A549 (cell line): ENCODE measurements at regions not wholly inside any gene's neighbourhood (a gene's known extent, or its start where the extent isn't known, plus 50 kb on each side); places are given as distances from the start of the nearest gene placed in this dataset.

ENCODE experiments used
- ATAC-seq, 2 experiments: fragments of 200-7000 bp in 1 of 2; fragments of >200 bp in 1 of 2; cut with Nextera tagmentation in 1 of 2; cut with Tn5 transposase in 1 of 2; 3 replicates each; pipeline versions ENCODE4 v1.8.0 to v1.9.1; 2018 to 2020; ENCODE audit warnings: mild to moderate bottlenecking in 1 of 2, moderate library complexity in 1 of 2
- CTCF ChIA-PET: fragments of 300-600 bp; sonication (Branson Sonifier 250); formaldehyde crosslinking; extraction: SDS; loops from one replicate; lab custom pipeline; 2021; ENCODE audit warnings: antibody characterized with exemption, inconsistent platforms; lab: Yijun Ruan, JAX
- POLR2A ChIA-PET: fragments of 350-600 bp; formaldehyde crosslinking; extraction: SDS; loops from one replicate; lab custom pipeline; 2021; ENCODE audit warnings: antibody characterized with exemption, inconsistent platforms; lab: Yijun Ruan, JAX
- DNase-seq, 2 experiments: peaks; one replicate each; pipeline versions ENCODE4 v3.0.0 to v3.0.0-alpha.2; 2011 to 2016; ENCODE audit warnings: low read depth in 1 of 2, low spot score in 1 of 2
- FAIRE-seq: peaks from 2 replicates; lab custom pipeline; 2011; peaks lifted over from hg19 to GRCh38; lab: Jason Lieb, UNC
- H3K27ac ChIP-seq, 2 experiments: fragments of >200 bp; sonication (Bioruptor Twin); formaldehyde crosslinking; 3 replicates each; pipeline ENCODE4 v1.5.1; 2016 to 2017
- H3K4me1 ChIP-seq: fragments of >200 bp; sonication (Bioruptor Twin); formaldehyde crosslinking; 3 replicates; pipeline ENCODE4 v1.6.1; 2016
- H3K4me2 ChIP-seq: fragments of >200 bp; sonication (Bioruptor Twin); formaldehyde crosslinking; 3 replicates; pipeline ENCODE4 v1.6.1; 2016
- H3K4me3 ChIP-seq: fragments of >200 bp; sonication (Bioruptor Twin); formaldehyde crosslinking; 3 replicates; pipeline ENCODE4 v1.5.1; 2016
- H3K9me3 ChIP-seq: fragments of >200 bp; sonication (Bioruptor Twin); formaldehyde crosslinking; 3 replicates; pipeline ENCODE4 v1.6.1; 2016
- ATOH8 ChIP-seq: fragments of 250-450 bp; sonication (Bioruptor Pico); IDR thresholded peaks from 2 replicates; pipeline ENCODE4 v1.5.0; 2020; ENCODE audit warnings: low read depth, mild to moderate bottlenecking, moderate library complexity
- CEBPB ChIP-seq, 2 experiments: fragments of >200 bp in 1 of 2; sonication (Bioruptor Twin) in 1 of 2; formaldehyde crosslinking in 1 of 2; IDR thresholded peaks; 2 replicates each; pipeline ENCODE4 v1.6.1; 2012 to 2016
- CHD2 ChIP-seq: fragments of 150-350 bp; IDR thresholded peaks from 2 replicates; pipeline ENCODE4 v1.6.1; 2014; ENCODE audit warnings: low read length; ENCODE audit not compliant: partially characterized antibody
- ELK1 ChIP-seq: fragments of 150-350 bp; IDR thresholded peaks from 2 replicates; pipeline ENCODE4 v1.6.1; 2014; ENCODE audit warnings: low read depth, mild to moderate bottlenecking, low read length
- FOSB ChIP-seq: fragments of 250-450 bp; sonication (Bioruptor Pico); IDR thresholded peaks from 2 replicates; pipeline ENCODE4 v1.5.0; 2020; ENCODE audit warnings: mild to moderate bottlenecking, moderate library complexity
- GATA3 ChIP-seq: IDR thresholded peaks from 2 replicates; pipeline ENCODE4 v1.6.1; 2012; ENCODE audit warnings: borderline replicate concordance
- HDAC2 ChIP-seq: fragments of 200-600 bp; sonication (generic); IDR thresholded peaks from 2 replicates; pipeline ENCODE4 v1.6.1; 2016
- HEYL ChIP-seq: fragments of 250-450 bp; sonication (Bioruptor Pico); IDR thresholded peaks from 2 replicates; pipeline ENCODE4 v1.8.0; 2021; ENCODE audit warnings: mild to moderate bottlenecking, moderate library complexity
- HMGXB4 ChIP-seq: fragments of 250-450 bp; sonication (Bioruptor Pico); IDR thresholded peaks from 2 replicates; pipeline ENCODE4 v1.5.0; 2021; ENCODE audit warnings: mild to moderate bottlenecking, moderate library complexity, borderline replicate concordance
- JUNB ChIP-seq: fragments of >200 bp; sonication (Bioruptor Twin); formaldehyde crosslinking; IDR thresholded peaks from 2 replicates; pipeline ENCODE4 v1.6.1; 2016
- KDM1A ChIP-seq: fragments of 200-600 bp; sonication (generic); IDR thresholded peaks from 2 replicates; pipeline ENCODE4 v1.6.1; 2016; ENCODE audit warnings: low read depth, mild to moderate bottlenecking
- MAZ ChIP-seq: fragments of 150-350 bp; IDR thresholded peaks from 2 replicates; pipeline ENCODE4 v1.6.1; 2014; ENCODE audit warnings: antibody characterized with exemption, low read depth, low read length, borderline replicate concordance
- MYC ChIP-seq: IDR thresholded peaks from 2 replicates; pipeline ENCODE4 v1.6.1; 2012; ENCODE audit warnings: mild to moderate bottlenecking, inconsistent platforms, low read length, improper control_type of control experiment, borderline replicate concordance
- NPAS2 ChIP-seq: fragments of 250-450 bp; sonication (Bioruptor Pico); IDR thresholded peaks from 2 replicates; pipeline ENCODE4 v1.8.0; 2022; ENCODE audit warnings: mild to moderate bottlenecking, moderate library complexity, borderline replicate concordance
- NR3C1 ChIP-seq: fragments of >200 bp; sonication (Bioruptor Twin); formaldehyde crosslinking; IDR thresholded peaks from 3 replicates; pipeline ENCODE4 v1.6.1; 2017
- POLR2A ChIP-seq: IDR thresholded peaks from 2 replicates; pipeline ENCODE4 v1.6.1; 2012; ENCODE audit warnings: mild to moderate bottlenecking, low read length
- REST ChIP-seq: fragments of 200-600 bp; sonication (generic); IDR thresholded peaks from 2 replicates; pipeline ENCODE4 v1.6.1; 2016; ENCODE audit warnings: antibody characterized with exemption, mild to moderate bottlenecking, moderate library complexity
- RNF2 ChIP-seq: fragments of 200-600 bp; sonication (generic); IDR thresholded peaks from 2 replicates; pipeline ENCODE4 v1.6.1; 2016; ENCODE audit warnings: low read depth, mild to moderate bottlenecking, antibody characterized with exemption, moderate library complexity, borderline replicate concordance
- ZNF302 ChIP-seq: fragments of 250-450 bp; sonication (Bioruptor Pico); IDR thresholded peaks from 2 replicates; pipeline ENCODE4 v1.9.0; 2021; ENCODE audit warnings: inconsistent platforms, mild to moderate bottlenecking, moderate library complexity
- ZSCAN20 ChIP-seq: fragments of 250-450 bp; sonication (Bioruptor Pico); IDR thresholded peaks from 2 replicates; pipeline ENCODE4 v1.8.0; 2022; ENCODE audit warnings: mild to moderate bottlenecking, moderate library complexity
- WGBS: methylation state at CpG from one replicate; pipeline ENCODE4 v1.1.6; 2017; ENCODE audit errors: missing lambda C conversion rate; 5-methylcytosine and 5-hydroxymethylcytosine counted together
- TF ChIP-seq, protein P1 (sequence below): fragments of >200 bp; sonication (Bioruptor Twin); formaldehyde crosslinking; IDR thresholded peaks from 2 replicates; pipeline ENCODE4 v1.6.1; 2016

DNA sequence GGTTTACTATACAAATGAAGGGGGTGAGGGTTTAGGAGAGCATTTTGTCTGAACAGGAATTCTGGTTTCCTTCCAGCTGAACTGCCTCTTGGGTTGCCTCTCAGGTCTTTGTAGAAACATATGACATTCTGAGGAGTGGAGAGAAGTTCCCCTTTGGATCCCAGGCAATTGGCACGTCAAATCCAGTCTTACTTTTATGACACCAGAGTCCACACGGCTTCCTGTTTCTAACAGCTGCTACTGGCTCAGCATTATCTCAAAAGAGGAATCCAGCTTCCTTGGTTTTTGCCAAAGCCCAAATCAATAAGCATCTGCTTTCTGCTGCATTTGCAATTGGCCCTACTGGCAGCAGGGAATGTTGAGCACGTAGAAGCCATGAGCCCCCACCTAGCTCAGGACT, 97.6 kb upstream of the FAM20A start (continued):
- TF ChIP-seq ZSCAN20 (CRISPR knock-in tag) (no peak), JUNB (no peak), FOSB (no peak), NPAS2 (CRISPR knock-in tag) (no peak), MAZ (no peak)

DNA sequence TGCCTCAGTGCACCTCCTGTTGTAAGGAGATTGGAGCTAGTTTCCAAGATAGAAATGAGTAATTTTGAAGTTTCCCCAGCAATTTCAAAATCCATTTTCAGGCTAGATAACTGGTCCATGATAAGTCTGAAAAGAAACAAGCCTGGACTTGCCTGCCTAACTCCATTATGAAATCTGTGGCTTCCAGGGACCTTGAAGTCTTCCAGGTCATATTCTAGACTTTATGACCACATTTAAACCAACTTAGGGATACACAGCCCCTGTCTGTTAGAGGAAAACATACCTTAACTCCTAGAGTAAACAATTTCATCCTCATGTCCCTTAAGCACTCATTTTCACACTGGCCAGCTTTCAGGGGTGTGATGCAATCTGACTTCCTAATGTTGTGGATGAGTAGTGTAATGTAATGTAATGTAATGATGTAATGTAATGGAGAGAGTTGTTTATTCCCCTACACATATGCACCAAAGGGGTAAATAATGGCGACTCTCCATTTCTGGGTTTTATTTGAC, 96.7 kb upstream of the FAM20A start:
- DNase-seq (no peak), FAIRE-seq (no peak), ATAC-seq (no peak)
- no peaks in the 10 kb centered on the region for H3K9me3 ChIP-seq
- H3K4me1 ChIP-seq, result peaks cover 7% of the 10 kb centered on the region; the same call in 1 of the 3 replicates
- no peak overlapping the region for H3K4me3 ChIP-seq
- no peak overlapping the region for H3K4me2 ChIP-seq
- WGBS, result 75% methylated on average over 1 of the region's 1 CpG
- ChIA-PET POLR2A (no interaction called here), CTCF (interaction anchor here (0.6 to 1.5 kb wide), 3 partner anchors 9 to 1854 kb away, joined by 3 to 6 read pairs (median 3); no protein-coding TSS in a partner anchor)
- peak overlapping the region; percentile 32 to 40; a peak in 4 of 6 replicates for H3K27ac ChIP-seq
- TF ChIP-seq, protein P1, sequence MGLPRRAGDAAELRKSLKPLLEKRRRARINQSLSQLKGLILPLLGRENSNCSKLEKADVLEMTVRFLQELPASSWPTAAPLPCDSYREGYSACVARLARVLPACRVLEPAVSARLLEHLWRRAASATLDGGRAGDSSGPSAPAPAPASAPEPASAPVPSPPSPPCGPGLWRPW, result no peak
- TF ChIP-seq NR3C1, result no peak
- no peak for TF ChIP-seq FOSB
- no peak for TF ChIP-seq POLR2A
- TF ChIP-seq ATOH8 (CRISPR knock-in tag), result no peak
- TF ChIP-seq CEBPB (IDR thresholded peaks at IDR 0.05), result peak in 1 of 2 experiments; percentile 61; a peak in 2 of 4 replicates
- no peak for TF ChIP-seq HMGXB4

- ChIA-PET POLR2A (no interaction called here), CTCF (no interaction called here)
- 11% methylated on average over 2 of the region's 2 CpGs for WGBS
- DNase-seq (no peak), FAIRE-seq (no peak), ATAC-seq (no peak)
- no peak overlapping the region for H3K4me2 ChIP-seq
- no peak overlapping the region for H3K4me3 ChIP-seq
- no peaks in the 10 kb centered on the region for H3K9me3 ChIP-seq
- no peak for TF ChIP-seq HEYL (CRISPR knock-in tag)
- no peak for TF ChIP-seq KDM1A
- TF ChIP-seq, protein P1, result no peak
- TF ChIP-seq JUNB, result no peak
- TF ChIP-seq RNF2, result no peak
- no peak for TF ChIP-seq MYC
- TF ChIP-seq CHD2, result no peak
- no peak for TF ChIP-seq REST
- no peak for TF ChIP-seq FOSB
- no peak for TF ChIP-seq HDAC2
- TF ChIP-seq ZNF302, result no peak
- TF ChIP-seq HMGXB4, result no peak
- no peak for TF ChIP-seq ELK1
- no peak for TF ChIP-seq GATA3
- peaks cover 7% of the 10 kb centered on the region; the same call in 1 of the 3 replicates for H3K4me1 ChIP-seq
- no peak overlapping the region for H3K27ac ChIP-seq
Measured at GRCh38 chr17:68695659-68696058, 94.5 kb upstream of the FAM20A start.
